GM12878 (cell line): ENCODE measurements at regions not wholly inside any gene's neighbourhood (a gene's known extent, or its start where the extent isn't known, plus 50 kb on each side); places are given as distances from the start of the nearest gene placed in this dataset.
"Not testable (repeated sequence)": the region's sequence is repeated elsewhere in the genome, so short reads cannot be mapped to it uniquely, and the experiment has no call there.

Experiments used
- BHLHE40 ChIP-seq, 2 experiments: fragments of 450-650 bp in 1 of 2; IDR thresholded peaks; 2 replicates each; pipeline ENCODE4 v1.6.1; 2011 to 2017; ENCODE audit warnings: low read depth in 2 of 2, borderline replicate concordance in 1 of 2, improper control_type of control experiment in 1 of 2, low read length in 1 of 2, mild to moderate bottlenecking in 1 of 2
- KLF5 ChIP-seq: fragments of 450-650 bp; IDR thresholded peaks from 2 replicates; pipeline ENCODE4 v1.6.1; 2014; ENCODE audit warnings: mild to moderate bottlenecking; ENCODE audit not compliant: partially characterized antibody
- PAX8 ChIP-seq: fragments of 450-650 bp; IDR thresholded peaks from 2 replicates; pipeline ENCODE4 v1.6.1; 2017; ENCODE audit warnings: mild to moderate bottlenecking, moderate library complexity
- POLR2A ChIP-seq: IDR thresholded peaks from 2 replicates; pipeline ENCODE4 v1.6.1; 2011; ENCODE audit warnings: low read depth, mild to moderate bottlenecking, low read length
- SIN3A ChIP-seq: IDR thresholded peaks from 2 replicates; pipeline ENCODE4 v1.6.1; 2012; ENCODE audit warnings: low read depth, low read length, improper control_type of control experiment
- SIX5 ChIP-seq: IDR thresholded peaks from 2 replicates; pipeline ENCODE4 v1.6.1; 2011; ENCODE audit warnings: mild to moderate bottlenecking, low read depth, low read length, moderate library complexity; ENCODE audit not compliant: severe bottlenecking
- SMAD1 ChIP-seq: fragments of 450-650 bp; IDR thresholded peaks from 2 replicates; pipeline ENCODE4 v1.6.1; 2018; ENCODE audit warnings: mild to moderate bottlenecking, low read depth; ENCODE audit not compliant: partially characterized antibody
- ZBTB33 ChIP-seq: fragments of 450-650 bp; IDR thresholded peaks from 2 replicates; pipeline ENCODE4 v1.6.1; 2017; ENCODE audit warnings: mild to moderate bottlenecking
- ZBTB40 ChIP-seq: fragments of 450-650 bp; IDR thresholded peaks from 2 replicates; pipeline ENCODE4 v1.6.1; 2016; ENCODE audit warnings: mild to moderate bottlenecking, moderate library complexity, borderline replicate concordance
- TF ChIP-seq, protein P1 (sequence below), 3 experiments: IDR thresholded peaks in 2 of 3; conservative IDR thresholded peaks in 1 of 3; 2 replicates each; pipeline ENCODE4 v1.5.1; 2011; ENCODE audit warnings: low read depth in 3 of 3, low read length in 3 of 3, mild to moderate bottlenecking in 3 of 3, control low read depth in 2 of 3, moderate library complexity in 2 of 3, inconsistent platforms in 1 of 3, mixed read lengths in 1 of 3; ENCODE audit not compliant: control insufficient read depth in 2 of 3, insufficient read depth in 1 of 3; ENCODE audit errors: extremely low read depth in 1 of 3
- TF ChIP-seq, protein P2 (sequence below): IDR thresholded peaks from 2 replicates; pipeline ENCODE4 v1.6.1; 2011; ENCODE audit warnings: low read depth, mild to moderate bottlenecking, low read length, moderate library complexity, borderline replicate concordance; ENCODE audit errors: extremely low read depth

- TF ChIP-seq POLR2A; ZBTB40; KLF5; BHLHE40 (IDR thresholded peaks at IDR 0.05; ENCODE audit: borderline replicate concordance in 1 of 2, low read depth in 2 of 2, low read length in 1 of 2); SMAD1; PAX8; SIX5; SIN3A; ZBTB33: not testable (repeated sequence)
- TF ChIP-seq, protein P1, sequence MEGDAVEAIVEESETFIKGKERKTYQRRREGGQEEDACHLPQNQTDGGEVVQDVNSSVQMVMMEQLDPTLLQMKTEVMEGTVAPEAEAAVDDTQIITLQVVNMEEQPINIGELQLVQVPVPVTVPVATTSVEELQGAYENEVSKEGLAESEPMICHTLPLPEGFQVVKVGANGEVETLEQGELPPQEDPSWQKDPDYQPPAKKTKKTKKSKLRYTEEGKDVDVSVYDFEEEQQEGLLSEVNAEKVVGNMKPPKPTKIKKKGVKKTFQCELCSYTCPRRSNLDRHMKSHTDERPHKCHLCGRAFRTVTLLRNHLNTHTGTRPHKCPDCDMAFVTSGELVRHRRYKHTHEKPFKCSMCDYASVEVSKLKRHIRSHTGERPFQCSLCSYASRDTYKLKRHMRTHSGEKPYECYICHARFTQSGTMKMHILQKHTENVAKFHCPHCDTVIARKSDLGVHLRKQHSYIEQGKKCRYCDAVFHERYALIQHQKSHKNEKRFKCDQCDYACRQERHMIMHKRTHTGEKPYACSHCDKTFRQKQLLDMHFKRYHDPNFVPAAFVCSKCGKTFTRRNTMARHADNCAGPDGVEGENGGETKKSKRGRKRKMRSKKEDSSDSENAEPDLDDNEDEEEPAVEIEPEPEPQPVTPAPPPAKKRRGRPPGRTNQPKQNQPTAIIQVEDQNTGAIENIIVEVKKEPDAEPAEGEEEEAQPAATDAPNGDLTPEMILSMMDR (IDR thresholded peaks at IDR 0.05 in 2 of 3, conservative IDR thresholded peaks at IDR 0.05 in 1 of 3; ENCODE audit: control insufficient read depth in 2 of 3, extremely low read depth in 1 of 3, insufficient read depth in 1 of 3, low read depth in 3 of 3, low read length in 3 of 3): not testable (repeated sequence)
- TF ChIP-seq, protein P2, sequence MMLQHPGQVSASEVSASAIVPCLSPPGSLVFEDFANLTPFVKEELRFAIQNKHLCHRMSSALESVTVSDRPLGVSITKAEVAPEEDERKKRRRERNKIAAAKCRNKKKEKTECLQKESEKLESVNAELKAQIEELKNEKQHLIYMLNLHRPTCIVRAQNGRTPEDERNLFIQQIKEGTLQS: not testable (repeated sequence)
These were observed 61.4 kb upstream of the ACTRT2 start for GRCh38 chr1:2959881-2960280.
